ENCODE measurements at regions not wholly inside any gene's neighbourhood (a gene's known extent, or its start where the extent isn't known, plus 50 kb on each side); places are given as distances from the start of the nearest gene placed in this dataset.

GRCh38 chr15:97517737-97518136 lies 442.8 kb upstream of the ARRDC4 start:
- no peak for DNase-seq (ENCODE audit: extremely low read depth, insufficient read length)
- TF ChIP-seq CTCF (IDR thresholded peaks at IDR 0.05; ENCODE audit: insufficient read depth, low read length, poor library complexity, severe bottlenecking) = no peak
- H3K36me3 ChIP-seq (ENCODE audit: control insufficient read depth, insufficient read depth, low read length) = no peaks in the 10 kb centered on the region

GRCh38 chr15:97520689-97521088 lies 439.8 kb upstream of the ARRDC4 start:
- no peak overlapping the region for H3K4me3 ChIP-seq (replicated peaks; ENCODE audit: low read depth, low read length)
- no peaks in the 10 kb centered on the region for H3K36me3 ChIP-seq (ENCODE audit: control insufficient read depth, insufficient read depth, low read length)
- no peaks in the 10 kb centered on the region for H3K27me3 ChIP-seq (replicated peaks; ENCODE audit: control insufficient read depth, insufficient read depth, low read length)
- TF ChIP-seq CTCF (IDR thresholded peaks at IDR 0.05; ENCODE audit: insufficient read depth, low read length, poor library complexity, severe bottlenecking) = no peak
- no peak for DNase-seq (ENCODE audit: extremely low read depth, insufficient read length)

More at GRCh38 chr15:97517737-97518136, 442.8 kb upstream of the ARRDC4 start:
- no peak overlapping the region for H3K4me3 ChIP-seq (replicated peaks; ENCODE audit: low read depth, low read length)
- H3K27me3 ChIP-seq (replicated peaks; ENCODE audit: control insufficient read depth, insufficient read depth, low read length) = no peaks in the 10 kb centered on the region

GRCh38 chr15:97521381-97522285 lies 438.9 kb upstream of the ARRDC4 start:
- no peak overlapping the region for H3K4me3 ChIP-seq (replicated peaks; ENCODE audit: low read depth, low read length)

GRCh38 chr15:97522347-97522746 lies 438.2 kb upstream of the ARRDC4 start:
- H3K27me3 ChIP-seq (replicated peaks; ENCODE audit: control insufficient read depth, insufficient read depth, low read length) = no peaks in the 10 kb centered on the region
- DNase-seq (ENCODE audit: extremely low read depth, insufficient read length) = no peak
- no peaks in the 10 kb centered on the region for H3K36me3 ChIP-seq (ENCODE audit: control insufficient read depth, insufficient read depth, low read length)
- no peak overlapping the region for H3K4me3 ChIP-seq (replicated peaks; ENCODE audit: low read depth, low read length)
- no peak for TF ChIP-seq CTCF (IDR thresholded peaks at IDR 0.05; ENCODE audit: insufficient read depth, low read length, poor library complexity, severe bottlenecking)

More at GRCh38 chr15:97521381-97522285, 438.9 kb upstream of the ARRDC4 start:
- no peaks in the 10 kb centered on the region for H3K36me3 ChIP-seq (ENCODE audit: control insufficient read depth, insufficient read depth, low read length)
- no peak for DNase-seq (ENCODE audit: extremely low read depth, insufficient read length)
- H3K27me3 ChIP-seq (replicated peaks; ENCODE audit: control insufficient read depth, insufficient read depth, low read length) = no peaks in the 10 kb centered on the region
- TF ChIP-seq CTCF (IDR thresholded peaks at IDR 0.05; ENCODE audit: insufficient read depth, low read length, poor library complexity, severe bottlenecking) = no peak

- no peak for DNase-seq (ENCODE audit: extremely low read depth, insufficient read length)
- no peak for TF ChIP-seq CTCF (IDR thresholded peaks at IDR 0.05; ENCODE audit: insufficient read depth, low read length, poor library complexity, severe bottlenecking)
- Histone ChIP-seq H3K36me3 (ENCODE audit: control insufficient read depth, insufficient read depth, low read length) (no peaks in the 10 kb centered on the region), H3K4me3 (replicated peaks; ENCODE audit: low read depth, low read length) (no peak overlapping the region), H3K27me3 (replicated peaks; ENCODE audit: control insufficient read depth, insufficient read depth, low read length) (no peaks in the 10 kb centered on the region)
Measured at GRCh38 chr15:97525809-97526208, 434.7 kb upstream of the ARRDC4 start.

All from GM06990 (cell line).